Progenitor cell of endocrine pancreas (in vitro differentiated cells): ENCODE measurements at regions not wholly inside any gene's neighbourhood (a gene's known extent, or its start where the extent isn't known, plus 50 kb on each side); places are given as distances from the start of the nearest gene placed in this dataset.

Experiments used
- DNase-seq: peaks from one replicate; pipeline ENCODE4 v3.0.0; 2021; ENCODE audit warnings: low spot score; ENCODE audit not compliant: unreplicated experiment
- H3K27ac Mint-ChIP-seq: 2 replicates; pipeline ENCODE4 v1.8.0; 2021; ENCODE audit warnings: mild to moderate bottlenecking, moderate library complexity, mixed read lengths
- H3K27me3 Mint-ChIP-seq: 2 replicates; pipeline ENCODE4 v1.8.0; 2021; ENCODE audit warnings: mixed read lengths
- H3K36me3 Mint-ChIP-seq: 2 replicates; pipeline ENCODE4 v1.8.0; 2022; ENCODE audit warnings: mixed read lengths; ENCODE audit not compliant: insufficient read depth
- H3K4me1 Mint-ChIP-seq: 2 replicates; pipeline ENCODE4 v1.8.0; 2021; ENCODE audit warnings: low read depth, mixed read lengths
- H3K4me3 Mint-ChIP-seq: 2 replicates; pipeline ENCODE4 v1.8.0; 2021; ENCODE audit warnings: low read depth, mild to moderate bottlenecking, moderate library complexity, mixed read lengths
- H3K9me3 Mint-ChIP-seq: 2 replicates; pipeline ENCODE4 v1.8.0; 2021; ENCODE audit warnings: low read depth, mixed read lengths
- TF ChIP-seq, protein P1 (sequence below): fragments of 200-600 bp; sonication (generic); IDR thresholded peaks from one replicate; pipeline ENCODE4 v1.5.0; 2021; ENCODE audit warnings: antibody characterized with exemption, mild to moderate bottlenecking; ENCODE audit not compliant: unreplicated experiment

DNA sequence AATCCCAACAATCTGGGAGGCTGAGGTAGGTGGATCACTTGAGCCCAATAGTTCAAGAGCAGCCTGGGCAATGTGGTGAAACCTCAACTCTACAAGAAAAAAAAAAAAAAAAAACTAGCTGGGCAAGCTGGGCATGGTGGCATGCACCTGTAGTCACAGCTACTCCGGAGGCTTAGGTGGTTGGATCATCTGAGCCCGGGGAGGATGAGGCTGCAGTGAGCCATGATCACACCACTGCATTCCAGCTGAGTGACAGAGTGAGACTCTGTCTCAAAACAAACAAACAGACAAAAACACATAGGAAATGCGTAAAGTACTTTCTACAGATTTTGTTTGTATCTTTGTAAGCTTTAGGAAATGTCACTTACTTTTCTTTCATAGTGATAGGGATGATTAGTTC is 307.2 kb upstream of the NR3C2 start:
- Mint-ChIP-seq H3K4me3 (no peak overlapping the region), H3K4me1 (no peaks in the 10 kb centered on the region), H3K36me3 (no peaks in the 10 kb centered on the region), H3K27me3 (no peaks in the 10 kb centered on the region), H3K27ac (no peak overlapping the region), H3K9me3 (no peaks in the 10 kb centered on the region)
- TF ChIP-seq, protein P1, sequence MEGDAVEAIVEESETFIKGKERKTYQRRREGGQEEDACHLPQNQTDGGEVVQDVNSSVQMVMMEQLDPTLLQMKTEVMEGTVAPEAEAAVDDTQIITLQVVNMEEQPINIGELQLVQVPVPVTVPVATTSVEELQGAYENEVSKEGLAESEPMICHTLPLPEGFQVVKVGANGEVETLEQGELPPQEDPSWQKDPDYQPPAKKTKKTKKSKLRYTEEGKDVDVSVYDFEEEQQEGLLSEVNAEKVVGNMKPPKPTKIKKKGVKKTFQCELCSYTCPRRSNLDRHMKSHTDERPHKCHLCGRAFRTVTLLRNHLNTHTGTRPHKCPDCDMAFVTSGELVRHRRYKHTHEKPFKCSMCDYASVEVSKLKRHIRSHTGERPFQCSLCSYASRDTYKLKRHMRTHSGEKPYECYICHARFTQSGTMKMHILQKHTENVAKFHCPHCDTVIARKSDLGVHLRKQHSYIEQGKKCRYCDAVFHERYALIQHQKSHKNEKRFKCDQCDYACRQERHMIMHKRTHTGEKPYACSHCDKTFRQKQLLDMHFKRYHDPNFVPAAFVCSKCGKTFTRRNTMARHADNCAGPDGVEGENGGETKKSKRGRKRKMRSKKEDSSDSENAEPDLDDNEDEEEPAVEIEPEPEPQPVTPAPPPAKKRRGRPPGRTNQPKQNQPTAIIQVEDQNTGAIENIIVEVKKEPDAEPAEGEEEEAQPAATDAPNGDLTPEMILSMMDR = no peak
- no peak for DNase-seq

DNA sequence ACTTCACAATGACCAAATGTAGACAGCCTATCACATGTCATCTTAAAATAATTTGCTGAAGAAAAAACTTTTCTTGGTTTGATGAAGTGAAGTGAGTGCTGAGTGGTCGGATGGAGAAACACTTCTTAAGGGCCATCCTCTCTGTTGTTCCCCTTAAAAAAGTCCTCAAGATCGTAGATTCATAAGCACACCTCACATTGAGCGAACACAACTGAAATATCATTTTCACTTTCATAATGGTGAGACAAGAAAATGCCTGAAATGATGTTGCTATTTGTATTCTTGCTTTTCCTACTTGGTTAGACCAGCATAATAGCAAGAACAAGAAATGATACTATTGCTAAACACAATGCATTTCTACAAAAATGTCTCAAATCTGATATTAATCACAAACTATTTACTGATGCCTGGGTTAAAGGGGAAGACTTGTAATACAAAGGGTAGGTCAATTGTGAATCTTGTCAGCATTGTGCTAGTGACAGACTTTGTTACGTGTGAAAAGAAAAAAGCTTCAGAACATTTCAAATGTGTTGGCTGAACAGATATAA is 305.6 kb upstream of the NR3C2 start:
- no peak for DNase-seq
- Mint-ChIP-seq H3K36me3 (no peaks in the 10 kb centered on the region), H3K9me3 (no peaks in the 10 kb centered on the region), H3K27me3 (no peaks in the 10 kb centered on the region), H3K4me1 (no peaks in the 10 kb centered on the region), H3K4me3 (no peak overlapping the region), H3K27ac (no peak overlapping the region)
- TF ChIP-seq, protein P1 = no peak

- Mint-ChIP-seq H3K27ac (no peak overlapping the region), H3K9me3 (no peaks in the 10 kb centered on the region), H3K36me3 (no peaks in the 10 kb centered on the region), H3K4me1 (no peaks in the 10 kb centered on the region), H3K27me3 (no peaks in the 10 kb centered on the region), H3K4me3 (no peak overlapping the region)
- no peak for DNase-seq
- TF ChIP-seq, protein P1 = no peak
These were observed 298.5 kb upstream of the NR3C2 start for GRCh38 chr4:148740701-148741100.

- TF ChIP-seq, protein P1 = no peak
- no peaks in the 10 kb centered on the region for H3K27me3 Mint-ChIP-seq
- H3K27ac Mint-ChIP-seq = no peak overlapping the region
- no peak for DNase-seq
- no peaks in the 10 kb centered on the region for H3K36me3 Mint-ChIP-seq
- no peaks in the 10 kb centered on the region for H3K9me3 Mint-ChIP-seq
- peaks cover 3% of the 10 kb centered on the region for H3K4me1 Mint-ChIP-seq
- H3K4me3 Mint-ChIP-seq = no peak overlapping the region
These were observed 295.0 kb upstream of the NR3C2 start for GRCh38 chr4:148737061-148737770.

GRCh38 chr4:148735432-148736155 is 293.4 kb upstream of the NR3C2 start:
- no peak overlapping the region for H3K4me3 Mint-ChIP-seq
- H3K4me1 Mint-ChIP-seq = peaks cover 3% of the 10 kb centered on the region
- H3K36me3 Mint-ChIP-seq = no peaks in the 10 kb centered on the region

More at GRCh38 chr4:148735432-148736155, 293.4 kb upstream of the NR3C2 start:
- no peak overlapping the region for H3K27ac Mint-ChIP-seq
- TF ChIP-seq, protein P1 = no peak
- H3K9me3 Mint-ChIP-seq = no peaks in the 10 kb centered on the region
- H3K27me3 Mint-ChIP-seq = no peaks in the 10 kb centered on the region
- no peak for DNase-seq
